HEK293T (cell line): ENCODE measurements at regions not wholly inside any gene's neighbourhood (a gene's known extent, or its start where the extent isn't known, plus 50 kb on each side); places are given as distances from the start of the nearest gene placed in this dataset.

ENCODE experiments used
- FOXK2 ChIP-seq: fragments of 450-650 bp; IDR thresholded peaks from 2 replicates; pipeline ENCODE4 v1.6.1; 2016; ENCODE audit warnings: mild to moderate bottlenecking
- SP1 ChIP-seq: fragments of 450-650 bp; IDR thresholded peaks from 2 replicates; pipeline ENCODE4 v1.6.1; 2017

DNA sequence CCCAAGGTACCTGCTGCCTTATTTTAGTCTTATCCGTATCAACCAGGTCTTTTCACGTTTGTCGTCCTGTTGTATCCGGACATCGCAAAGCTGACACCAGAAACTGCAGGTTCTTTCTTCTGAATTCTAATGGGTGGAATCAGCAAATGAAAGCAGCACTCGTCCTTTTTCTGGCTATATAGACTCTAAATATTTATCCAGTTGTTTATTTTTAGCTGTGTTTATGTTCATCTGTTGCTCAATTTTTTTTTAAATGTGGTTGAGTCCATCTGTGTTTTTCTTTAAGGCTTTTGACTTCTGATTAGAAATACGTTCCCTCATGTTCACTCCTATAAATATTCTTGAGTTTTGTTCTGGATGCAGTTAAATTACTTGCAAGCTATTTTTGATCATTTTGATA is 831.7 kb downstream of the MTRR start:
- TF ChIP-seq FOXK2 (no peak), SP1 (no peak)
